Neuronal stem cell (in vitro differentiated cells): ENCODE measurements at regions not wholly inside any gene's neighbourhood (a gene's known extent, or its start where the extent isn't known, plus 50 kb on each side); places are given as distances from the start of the nearest gene placed in this dataset.

ENCODE experiments used
- DNase-seq: peaks from one replicate; pipeline ENCODE4 v3.0.0-alpha.2; 2013; ENCODE audit warnings: low spot score
- H2AFZ ChIP-seq: one replicate; pipeline ENCODE4 v1.6.1; 2013; ENCODE audit warnings: mild to moderate bottlenecking, low read length, inconsistent platforms
- H2AK5ac ChIP-seq: 2 replicates; pipeline ENCODE4 v1.6.1; 2013; ENCODE audit warnings: low read depth, mild to moderate bottlenecking, inconsistent platforms, low read length, moderate library complexity, mixed read lengths
- H2BK120ac ChIP-seq: 2 replicates; pipeline ENCODE4 v1.6.1; 2013; ENCODE audit warnings: low read depth, mild to moderate bottlenecking, inconsistent platforms, low read length, moderate library complexity, mixed read lengths
- H2BK12ac ChIP-seq: one replicate; pipeline ENCODE4 v1.6.1; 2013; ENCODE audit warnings: low read length, inconsistent platforms
- H2BK15ac ChIP-seq: 2 replicates; pipeline ENCODE4 v1.6.1; 2013; ENCODE audit warnings: mild to moderate bottlenecking, low read length, inconsistent platforms, mixed read lengths
- H2BK5ac ChIP-seq: one replicate; pipeline ENCODE4 v1.6.1; 2013; ENCODE audit warnings: inconsistent platforms, mild to moderate bottlenecking, low read length, moderate library complexity
- H3K14ac ChIP-seq: one replicate; pipeline ENCODE4 v1.6.1; 2013; ENCODE audit warnings: low read length, inconsistent platforms
- H3K18ac ChIP-seq: 2 replicates; pipeline ENCODE4 v1.6.1; 2013; ENCODE audit warnings: low read length, inconsistent platforms
- H3K23ac ChIP-seq: 2 replicates; pipeline ENCODE4 v1.6.1; 2013; ENCODE audit warnings: low read depth, mild to moderate bottlenecking, mixed read lengths, low read length, inconsistent platforms; ENCODE audit not compliant: poor library complexity
- H3K27ac ChIP-seq: replicated peaks from 3 replicates; pipeline ENCODE4 v1.5.1; 2013; ENCODE audit warnings: low read length, inconsistent platforms
- H3K27me3 ChIP-seq, 3 experiments: 2 replicates each; pipeline ENCODE4 v1.6.1; 2013; ENCODE audit warnings: low read length in 3 of 3, mild to moderate bottlenecking in 2 of 3, inconsistent platforms in 1 of 3, low read depth in 1 of 3, mixed read lengths in 1 of 3, moderate library complexity in 1 of 3; ENCODE audit not compliant: control insufficient read depth in 3 of 3, insufficient read depth in 3 of 3
- H3K36me3 ChIP-seq, 2 donors: replicated peaks in 1 of 2; 2 replicates each; pipeline ENCODE4 v1.6.1; 2013; ENCODE audit warnings: low read length in 2 of 2; ENCODE audit not compliant: control insufficient read depth in 2 of 2, insufficient read depth in 2 of 2
- H3K4ac ChIP-seq: 2 replicates; pipeline ENCODE4 v1.6.1; 2013; ENCODE audit warnings: inconsistent platforms, mild to moderate bottlenecking, low read length, moderate library complexity
- H3K4me1 ChIP-seq, 2 donors: 1 replicate in 1 of 2; 2 replicates in 1 of 2; pipeline ENCODE4 v1.6.1; 2013; ENCODE audit warnings: low read length in 2 of 2, low read depth in 1 of 2; ENCODE audit not compliant: control insufficient read depth in 2 of 2, insufficient read depth in 1 of 2
- H3K4me2 ChIP-seq: one replicate; pipeline ENCODE4 v1.6.1; 2013; ENCODE audit warnings: mild to moderate bottlenecking, low read length, inconsistent platforms; ENCODE audit not compliant: insufficient read depth, poor library complexity, severe bottlenecking
- H3K4me3 ChIP-seq, 2 donors: 2 replicates each; pipeline ENCODE4 v1.5.1; 2013; ENCODE audit warnings: low read length in 2 of 2, mild to moderate bottlenecking in 2 of 2, inconsistent platforms in 1 of 2, moderate library complexity in 1 of 2
- H3K79me1 ChIP-seq: one replicate; pipeline ENCODE4 v1.6.1; 2013; ENCODE audit warnings: low read depth, mild to moderate bottlenecking, inconsistent platforms, low read length, moderate library complexity
- H3K9ac ChIP-seq: one replicate; pipeline ENCODE4 v1.6.1; 2013; ENCODE audit warnings: mild to moderate bottlenecking, low read depth, low read length, inconsistent platforms; ENCODE audit not compliant: poor library complexity
- H3K9me3 ChIP-seq, 2 donors: replicated peaks in 1 of 2; 2 replicates each; pipeline versions ENCODE3 to v1.6.1; 2013; ENCODE audit warnings: low read length in 2 of 2, mild to moderate bottlenecking in 2 of 2, inconsistent platforms in 1 of 2, low read depth in 1 of 2, mixed read lengths in 1 of 2, moderate library complexity in 1 of 2; ENCODE audit not compliant: control insufficient read depth in 2 of 2, insufficient read depth in 1 of 2
- H4K8ac ChIP-seq: one replicate; pipeline ENCODE4 v1.6.1; 2013; ENCODE audit warnings: low read depth, mild to moderate bottlenecking, inconsistent platforms, low read length, moderate library complexity
- H4K91ac ChIP-seq: one replicate; pipeline ENCODE4 v1.6.1; 2013; ENCODE audit warnings: low read length, low read depth, mild to moderate bottlenecking, inconsistent platforms; ENCODE audit not compliant: poor library complexity
- WGBS, 2 donors: extraction: QIAGEN DNeasy Blood & Tissue Kit; methylation state at CpG; one replicate each; pipeline ENCODE4 v1.1.7; 2013; ENCODE audit warnings: missing lambda C conversion rate in 2 of 2, mixed read lengths in 1 of 2; ENCODE audit not compliant: insufficient read length in 2 of 2, insufficient replicate concordance in 1 of 2; ENCODE audit errors: extremely low coverage in 2 of 2; 5-methylcytosine and 5-hydroxymethylcytosine counted together

- no peak overlapping the region for H3K23ac ChIP-seq
- no peak overlapping the region for H2BK5ac ChIP-seq
- peak overlapping the region; percentile 9 for H3K14ac ChIP-seq
- peaks cover 0 to 2% of the 10 kb centered on the region in 2 donors for H3K9me3 ChIP-seq
- H4K8ac ChIP-seq: no peak overlapping the region
- no peak overlapping the region for H3K4me2 ChIP-seq
- H3K27ac ChIP-seq: no peak overlapping the region
- no peaks in the 10 kb centered on the region for H3K27me3 ChIP-seq
- H3K4me3 ChIP-seq: no peak overlapping the region
- DNase-seq: no peak
- H2BK120ac ChIP-seq: no peak overlapping the region
- H3K9ac ChIP-seq: no peak overlapping the region
- H3K4me1 ChIP-seq: no peaks in the 10 kb centered on the region
- no peak overlapping the region for H3K4ac ChIP-seq
- no peak overlapping the region for H2AK5ac ChIP-seq
- H3K36me3 ChIP-seq: no peaks in the 10 kb centered on the region
- peak overlapping the region; percentile 21 for H3K18ac ChIP-seq
- H2BK12ac ChIP-seq: no peak overlapping the region
- no CpG with 5 or more reads among the region's 24 CpGs for WGBS, 2 donors
- no peak overlapping the region for H2AFZ ChIP-seq
- no peaks in the 10 kb centered on the region for H3K79me1 ChIP-seq
- no peak overlapping the region for H4K91ac ChIP-seq
- no peak overlapping the region for H2BK15ac ChIP-seq
These were observed 111.7 kb downstream of the RTP5 start for GRCh38 chr2:241981076-241981700.

GRCh38 chr2:241982706-241983570 is 113.4 kb downstream of the RTP5 start:
- Histone ChIP-seq H2BK15ac (no peak overlapping the region), H3K27me3 (no peaks in the 10 kb centered on the region), H4K8ac (no peak overlapping the region), H3K36me3 (no peaks in the 10 kb centered on the region), H3K14ac (no peak overlapping the region), H3K18ac (no peak overlapping the region), H3K9ac (no peak overlapping the region), H3K9me3 (peaks cover 0 to 11% of the 10 kb centered on the region in 2 donors), H3K4me3 (no peak overlapping the region), H3K27ac (no peak overlapping the region), H2BK12ac (no peak overlapping the region), H3K4me1 (no peaks in the 10 kb centered on the region), H3K79me1 (no peaks in the 10 kb centered on the region), H3K4me2 (no peak overlapping the region), H2AK5ac (no peak overlapping the region), H4K91ac (no peak overlapping the region), H2AFZ (no peak overlapping the region), H3K23ac (no peak overlapping the region), H3K4ac (no peak overlapping the region), H2BK120ac (no peak overlapping the region), H2BK5ac (no peak overlapping the region)
- no peak for DNase-seq
- WGBS, 2 donors: no CpG with 5 or more reads among the region's 23 CpGs

GRCh38 chr2:241983571-241984270 is 114.2 kb downstream of the RTP5 start:
- no peak overlapping the region for H3K4ac ChIP-seq
- no CpG with 5 or more reads among the region's 22 CpGs for WGBS, 2 donors
- no peak overlapping the region for H4K8ac ChIP-seq

GRCh38 chr2:241984271-241984655 is 114.7 kb downstream of the RTP5 start:
- Histone ChIP-seq H2BK12ac (no peak overlapping the region), H2BK5ac (no peak overlapping the region), H3K4me3 (peak overlapping the region in 1 of 2 donors; percentile 8), H2BK120ac (no peak overlapping the region), H3K4me1 (no peaks in the 10 kb centered on the region), H3K9ac (no peak overlapping the region), H4K91ac (no peak overlapping the region), H2AFZ (no peak overlapping the region), H3K14ac (no peak overlapping the region), H3K4me2 (no peak overlapping the region), H3K27ac (no peak overlapping the region), H3K27me3 (no peaks in the 10 kb centered on the region), H3K18ac (no peak overlapping the region), H2BK15ac (no peak overlapping the region), H4K8ac (no peak overlapping the region), H3K79me1 (no peaks in the 10 kb centered on the region), H2AK5ac (no peak overlapping the region), H3K23ac (no peak overlapping the region), H3K4ac (no peak overlapping the region), H3K36me3 (no peaks in the 10 kb centered on the region), H3K9me3 (peaks cover 0 to 18% of the 10 kb centered on the region in 2 donors)
- no peak for DNase-seq
- no CpG with 5 or more reads among the region's 12 CpGs for WGBS, 2 donors

More at GRCh38 chr2:241983571-241984270, 114.2 kb downstream of the RTP5 start:
- H2AFZ ChIP-seq: no peak overlapping the region
- H2AK5ac ChIP-seq: no peak overlapping the region
- H3K79me1 ChIP-seq: no peaks in the 10 kb centered on the region
- peak overlapping the region; percentile 40 for H3K18ac ChIP-seq
- no peak overlapping the region for H3K4me2 ChIP-seq
- H4K91ac ChIP-seq: no peak overlapping the region
- no peak overlapping the region for H2BK15ac ChIP-seq
- H3K36me3 ChIP-seq: no peaks in the 10 kb centered on the region
- no peak overlapping the region for H3K23ac ChIP-seq
- no peak overlapping the region for H2BK12ac ChIP-seq
- H2BK120ac ChIP-seq: no peak overlapping the region
- H3K27ac ChIP-seq: no peak overlapping the region
- H3K4me1 ChIP-seq: no peaks in the 10 kb centered on the region
- H3K14ac ChIP-seq: peak overlapping the region; percentile 83
- H3K9ac ChIP-seq: no peak overlapping the region
- H3K27me3 ChIP-seq: no peaks in the 10 kb centered on the region
- H3K4me3 ChIP-seq: no peak overlapping the region
- no peak overlapping the region for H2BK5ac ChIP-seq
- H3K9me3 ChIP-seq: peaks cover 0 to 15% of the 10 kb centered on the region in 2 donors
- no peak for DNase-seq
